Neutrophil (primary cell): ENCODE measurements at regions not wholly inside any gene's neighbourhood (a gene's known extent, or its start where the extent isn't known, plus 50 kb on each side); places are given as distances from the start of the nearest gene placed in this dataset.

Experiments used
- H3K27ac ChIP-seq: fragments of 200-600 bp; sonication (generic); 2 replicates; pipeline ENCODE4 v1.5.1; 2016; ENCODE audit warnings: mild to moderate bottlenecking, moderate library complexity
- H3K27me3 ChIP-seq: fragments of 200-600 bp; sonication (generic); 2 replicates; pipeline ENCODE4 v1.6.0; 2016; ENCODE audit warnings: mild to moderate bottlenecking
- H3K36me3 ChIP-seq: fragments of 200-600 bp; sonication (generic); 2 replicates; pipeline ENCODE4 v1.5.1; 2017
- H3K4me1 ChIP-seq, 2 experiments: fragments of 200-600 bp in 1 of 2; sonication (generic) in 1 of 2; 1 replicate in 1 of 2; 2 replicates in 1 of 2; pipeline versions ENCODE4 v1.5.1 to v1.6.1; 2013 to 2016; ENCODE audit warnings: low read depth in 1 of 2, low read length in 1 of 2, mild to moderate bottlenecking in 1 of 2, moderate library complexity in 1 of 2; ENCODE audit not compliant: control insufficient read depth in 1 of 2, insufficient read depth in 1 of 2
- H3K4me3 ChIP-seq, 2 experiments: fragments of 200-600 bp in 1 of 2; sonication (generic) in 1 of 2; 1 replicate in 1 of 2; 2 replicates in 1 of 2; pipeline ENCODE4 v1.5.1; 2013 to 2016; ENCODE audit warnings: low read depth in 1 of 2, low read length in 1 of 2, mild to moderate bottlenecking in 1 of 2, moderate library complexity in 1 of 2
- H3K9me3 ChIP-seq: fragments of 200-600 bp; sonication (generic); 2 replicates; pipeline ENCODE4 v1.5.1; 2016
- CTCF ChIP-seq: fragments of 200-600 bp; sonication (generic); IDR thresholded peaks from 2 replicates; pipeline ENCODE4 v1.5.1; 2016; ENCODE audit warnings: antibody characterized with exemption

- no peak overlapping the region for H3K27ac ChIP-seq
- TF ChIP-seq CTCF, result no peak
- no peaks in the 10 kb centered on the region for H3K27me3 ChIP-seq
- H3K36me3 ChIP-seq, result no peaks in the 10 kb centered on the region
- H3K9me3 ChIP-seq, result peaks cover 5% of the 10 kb centered on the region
- H3K4me3 ChIP-seq, result no peak overlapping the region
- H3K4me1 ChIP-seq, result no peaks in the 10 kb centered on the region
These were observed 1318.8 kb upstream of the ACO1 start for GRCh38 chr9:31065691-31066090.

- H3K4me1 ChIP-seq, result no peaks in the 10 kb centered on the region
- no peak overlapping the region for H3K27ac ChIP-seq
- peaks cover 5% of the 10 kb centered on the region for H3K9me3 ChIP-seq
- no peak overlapping the region for H3K4me3 ChIP-seq
- H3K27me3 ChIP-seq, result no peaks in the 10 kb centered on the region
- H3K36me3 ChIP-seq, result no peaks in the 10 kb centered on the region
- TF ChIP-seq CTCF, result no peak
These were observed 1317.0 kb upstream of the ACO1 start for GRCh38 chr9:31067418-31067817.

GRCh38 chr9:31071606-31072286 is 1312.7 kb upstream of the ACO1 start:
- Histone ChIP-seq H3K9me3 (no peaks in the 10 kb centered on the region), H3K4me3 (no peak overlapping the region), H3K27ac (no peak overlapping the region), H3K4me1 (no peaks in the 10 kb centered on the region), H3K36me3 (no peaks in the 10 kb centered on the region), H3K27me3 (no peaks in the 10 kb centered on the region)
- TF ChIP-seq CTCF, result no peak

GRCh38 chr9:31078175-31078574 is 1306.3 kb upstream of the ACO1 start:
- H3K4me1 ChIP-seq, result no peaks in the 10 kb centered on the region
- H3K27ac ChIP-seq, result no peak overlapping the region
- H3K4me3 ChIP-seq, result no peak overlapping the region
- H3K36me3 ChIP-seq, result no peaks in the 10 kb centered on the region
- no peaks in the 10 kb centered on the region for H3K27me3 ChIP-seq
- H3K9me3 ChIP-seq, result no peaks in the 10 kb centered on the region
- no peak for TF ChIP-seq CTCF

- Histone ChIP-seq H3K36me3 (no peaks in the 10 kb centered on the region), H3K4me3 (no peak overlapping the region), H3K27me3 (no peaks in the 10 kb centered on the region), H3K4me1 (no peaks in the 10 kb centered on the region), H3K27ac (no peak overlapping the region), H3K9me3 (no peaks in the 10 kb centered on the region)
- no peak for TF ChIP-seq CTCF
These were observed 1300.1 kb upstream of the ACO1 start for GRCh38 chr9:31084350-31084749.
